Erythroblast (primary cell): ENCODE measurements at regions not wholly inside any gene's neighbourhood (a gene's known extent, or its start where the extent isn't known, plus 50 kb on each side); places are given as distances from the start of the nearest gene placed in this dataset.
"Not testable (repeated sequence)": the region's sequence is repeated elsewhere in the genome, so short reads cannot be mapped to it uniquely, and the experiment has no call there.

Source experiments
- DNase-seq, 2 experiments: peaks; one replicate each; lab custom pipeline; 2025; lab: John Stamatoyannopoulos, UW
- GATA1 ChIP-seq: IDR thresholded peaks from 2 replicates; pipeline ENCODE4 v1.6.1; 2011; ENCODE audit warnings: low read depth, mild to moderate bottlenecking, control low read depth, low read length, moderate library complexity
- POLR2A ChIP-seq: IDR thresholded peaks from 2 replicates; pipeline ENCODE4 v1.6.1; 2011; ENCODE audit warnings: mild to moderate bottlenecking, low read length

GRCh38 chr3:64445944-64446300, 220.7 kb upstream of the PRICKLE2 start:
- no peak for DNase-seq
- TF ChIP-seq POLR2A (no peak), GATA1 (no peak)

GRCh38 chr3:64445109-64445943, 220.1 kb upstream of the PRICKLE2 start:
- DNase-seq, result no peak
- no peak for TF ChIP-seq POLR2A
- no peak for TF ChIP-seq GATA1

GRCh38 chr3:64444490-64445108, 219.3 kb upstream of the PRICKLE2 start:
- no peak for DNase-seq
- TF ChIP-seq GATA1 (no peak), POLR2A (no peak)

GRCh38 chr3:64443546-64444381, 218.5 kb upstream of the PRICKLE2 start:
- TF ChIP-seq GATA1 (no peak), POLR2A (no peak)
- DNase-seq, result no peak

- DNase-seq, result no peak
- TF ChIP-seq GATA1 (no peak), POLR2A (no peak)
Measured at GRCh38 chr3:64441861-64442260, 216.6 kb upstream of the PRICKLE2 start.

GRCh38 chr3:64440498-64440897, 215.2 kb upstream of the PRICKLE2 start:
- DNase-seq, result no peak
- TF ChIP-seq GATA1 (no peak), POLR2A (no peak)

GRCh38 chr3:64438812-64439211, 213.5 kb upstream of the PRICKLE2 start:
- DNase-seq, result no peak
- TF ChIP-seq POLR2A (no peak), GATA1 (no peak)

GRCh38 chr3:64438066-64438465, 212.8 kb upstream of the PRICKLE2 start:
- DNase-seq, result no peak
- TF ChIP-seq GATA1 (no peak), POLR2A (no peak)

- TF ChIP-seq POLR2A (no peak), GATA1 (no peak)
- DNase-seq, result no peak
Measured at GRCh38 chr3:64437131-64437530, 211.9 kb upstream of the PRICKLE2 start.

GRCh38 chr3:64435023-64435422, 209.8 kb upstream of the PRICKLE2 start:
- not testable (repeated sequence) for DNase-seq

- no peak for DNase-seq
- TF ChIP-seq POLR2A (no peak), GATA1 (no peak)
Measured at GRCh38 chr3:64432870-64433269, 207.6 kb upstream of the PRICKLE2 start.

- TF ChIP-seq GATA1, result no peak
- TF ChIP-seq POLR2A, result no peak
- no peak for DNase-seq
Measured at GRCh38 chr3:64431526-64432091, 206.3 kb upstream of the PRICKLE2 start.

GRCh38 chr3:64427671-64428070, 202.4 kb upstream of the PRICKLE2 start:
- no peak for DNase-seq
- TF ChIP-seq GATA1 (no peak), POLR2A (no peak)

- DNase-seq, result no peak
- TF ChIP-seq GATA1 (no peak), POLR2A (no peak)
Measured at GRCh38 chr3:64426551-64426950, 201.3 kb upstream of the PRICKLE2 start.
